ENCODE measurements at regions not wholly inside any gene's neighbourhood (a gene's known extent, or its start where the extent isn't known, plus 50 kb on each side); places are given as distances from the start of the nearest gene placed in this dataset.

- H3K4me3 ChIP-seq (ENCODE audit: insufficient read depth, low read depth, low read length): no peak overlapping the region
- H2AFZ ChIP-seq (ENCODE audit: low read depth, low read length): no peak overlapping the region
- Mint-ChIP-seq H3K27ac (ENCODE audit: unreplicated experiment) (no peak overlapping the region), H3K36me3 (ENCODE audit: low read depth, unreplicated experiment) (no peaks in the 10 kb centered on the region), H3K27me3 (ENCODE audit: low read depth, unreplicated experiment) (no peaks in the 10 kb centered on the region), H3K4me3 (ENCODE audit: unreplicated experiment) (no peak overlapping the region), H3K4me1 (ENCODE audit: low read depth, unreplicated experiment) (no peaks in the 10 kb centered on the region), H3K9me3 (ENCODE audit: unreplicated experiment) (no peaks in the 10 kb centered on the region)
- H3K4me2 ChIP-seq (ENCODE audit: low read length): no peak overlapping the region
- FAIRE-seq (no peak), DNase-seq (ENCODE audit: low read depth) (no peak)
- H3K4me1 ChIP-seq (ENCODE audit: insufficient read depth, low read length): no peaks in the 10 kb centered on the region
- no peaks in the 10 kb centered on the region for H3K27me3 ChIP-seq (ENCODE audit: insufficient read depth, low read length)
- no peak for TF ChIP-seq EZH2 (IDR thresholded peaks at IDR 0.05; ENCODE audit: insufficient read depth, low read length)
- TF ChIP-seq, protein P1, sequence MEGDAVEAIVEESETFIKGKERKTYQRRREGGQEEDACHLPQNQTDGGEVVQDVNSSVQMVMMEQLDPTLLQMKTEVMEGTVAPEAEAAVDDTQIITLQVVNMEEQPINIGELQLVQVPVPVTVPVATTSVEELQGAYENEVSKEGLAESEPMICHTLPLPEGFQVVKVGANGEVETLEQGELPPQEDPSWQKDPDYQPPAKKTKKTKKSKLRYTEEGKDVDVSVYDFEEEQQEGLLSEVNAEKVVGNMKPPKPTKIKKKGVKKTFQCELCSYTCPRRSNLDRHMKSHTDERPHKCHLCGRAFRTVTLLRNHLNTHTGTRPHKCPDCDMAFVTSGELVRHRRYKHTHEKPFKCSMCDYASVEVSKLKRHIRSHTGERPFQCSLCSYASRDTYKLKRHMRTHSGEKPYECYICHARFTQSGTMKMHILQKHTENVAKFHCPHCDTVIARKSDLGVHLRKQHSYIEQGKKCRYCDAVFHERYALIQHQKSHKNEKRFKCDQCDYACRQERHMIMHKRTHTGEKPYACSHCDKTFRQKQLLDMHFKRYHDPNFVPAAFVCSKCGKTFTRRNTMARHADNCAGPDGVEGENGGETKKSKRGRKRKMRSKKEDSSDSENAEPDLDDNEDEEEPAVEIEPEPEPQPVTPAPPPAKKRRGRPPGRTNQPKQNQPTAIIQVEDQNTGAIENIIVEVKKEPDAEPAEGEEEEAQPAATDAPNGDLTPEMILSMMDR (IDR thresholded peaks at IDR 0.05; ENCODE audit: insufficient read depth, low read depth, low read length): no peak
- no peak overlapping the region for H3K9ac ChIP-seq (ENCODE audit: low read length)
- no peaks in the 10 kb centered on the region for H4K20me1 ChIP-seq (ENCODE audit: insufficient read depth, low read length)
- no peaks in the 10 kb centered on the region for H3K79me2 ChIP-seq (ENCODE audit: insufficient read depth, low read length)
- H3K27ac ChIP-seq (ENCODE audit: low read depth, low read length): no peak overlapping the region
- no peaks in the 10 kb centered on the region for H3K36me3 ChIP-seq (ENCODE audit: insufficient read depth, low read length)
- H3K9me3 ChIP-seq (ENCODE audit: insufficient read depth, low read depth, low read length): no peaks in the 10 kb centered on the region
These were observed 635.8 kb upstream of the FOXG1 start for GRCh38 chr14:28130610-28131284.

DNA sequence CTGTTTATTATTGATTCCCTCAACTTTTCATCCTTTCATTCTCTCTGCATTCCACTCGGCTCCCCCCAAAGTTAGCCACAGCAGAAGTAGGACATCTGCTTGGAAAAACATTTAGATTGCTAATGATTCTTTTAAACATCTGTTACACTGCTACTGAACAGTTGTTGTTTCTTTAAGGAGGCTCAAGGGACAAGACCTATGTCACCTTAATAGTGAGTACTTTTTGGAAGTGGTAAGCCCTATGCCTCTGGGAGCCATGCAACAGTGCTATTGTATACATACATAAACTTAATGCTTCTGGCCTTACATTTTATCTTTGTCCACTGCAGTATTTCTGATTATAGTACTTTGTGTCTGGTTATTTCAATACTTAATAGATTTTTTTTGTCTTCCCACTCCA is 628.2 kb upstream of the FOXG1 start:
- H3K27ac ChIP-seq (ENCODE audit: low read depth, low read length): no peak overlapping the region
- no peak for FAIRE-seq
- no peaks in the 10 kb centered on the region for H3K79me2 ChIP-seq (ENCODE audit: insufficient read depth, low read length)
- no peaks in the 10 kb centered on the region for H3K36me3 ChIP-seq (ENCODE audit: insufficient read depth, low read length)
- H3K4me1 ChIP-seq (ENCODE audit: insufficient read depth, low read length): no peaks in the 10 kb centered on the region
- Mint-ChIP-seq H3K4me1 (ENCODE audit: low read depth, unreplicated experiment) (no peaks in the 10 kb centered on the region), H3K36me3 (ENCODE audit: low read depth, unreplicated experiment) (no peaks in the 10 kb centered on the region), H3K4me3 (ENCODE audit: unreplicated experiment) (no peak overlapping the region), H3K27me3 (ENCODE audit: low read depth, unreplicated experiment) (no peaks in the 10 kb centered on the region), H3K9me3 (ENCODE audit: unreplicated experiment) (no peaks in the 10 kb centered on the region), H3K27ac (ENCODE audit: unreplicated experiment) (no peak overlapping the region)
- no peak overlapping the region for H3K9ac ChIP-seq (ENCODE audit: low read length)
- no peaks in the 10 kb centered on the region for H4K20me1 ChIP-seq (ENCODE audit: insufficient read depth, low read length)
- no peaks in the 10 kb centered on the region for H3K9me3 ChIP-seq (ENCODE audit: insufficient read depth, low read depth, low read length)
- no peak for DNase-seq (ENCODE audit: low read depth)
- H3K4me2 ChIP-seq (ENCODE audit: low read length): no peak overlapping the region
- H3K4me3 ChIP-seq (ENCODE audit: insufficient read depth, low read depth, low read length): no peak overlapping the region
- no peaks in the 10 kb centered on the region for H3K27me3 ChIP-seq (ENCODE audit: insufficient read depth, low read length)
- H2AFZ ChIP-seq (ENCODE audit: low read depth, low read length): no peak overlapping the region
- no peak for TF ChIP-seq EZH2 (IDR thresholded peaks at IDR 0.05; ENCODE audit: insufficient read depth, low read length)

DNA sequence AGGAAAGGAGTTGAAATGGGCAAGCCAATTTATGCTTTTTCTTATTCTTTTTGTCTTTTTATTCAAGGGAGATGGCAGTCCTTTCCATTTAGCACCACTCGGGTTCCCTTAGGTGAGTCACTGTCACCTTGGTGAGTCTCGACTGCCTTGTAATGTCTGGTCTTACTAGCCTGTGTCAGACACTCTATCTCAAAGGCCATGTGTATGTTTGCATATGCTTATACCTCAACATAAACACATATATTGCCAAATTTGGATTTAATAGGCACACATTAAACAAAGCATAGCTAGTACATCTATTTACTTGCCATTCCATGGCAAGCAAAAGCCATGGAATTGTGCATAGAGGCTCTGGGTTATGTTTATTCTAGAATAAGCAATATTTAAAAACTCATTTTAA is 624.9 kb upstream of the FOXG1 start:
- Histone ChIP-seq H3K9ac (ENCODE audit: low read length) (no peak overlapping the region), H3K27me3 (ENCODE audit: insufficient read depth, low read length) (no peaks in the 10 kb centered on the region), H4K20me1 (ENCODE audit: insufficient read depth, low read length) (no peaks in the 10 kb centered on the region), H2AFZ (ENCODE audit: low read depth, low read length) (no peak overlapping the region), H3K4me1 (ENCODE audit: insufficient read depth, low read length) (no peaks in the 10 kb centered on the region), H3K27ac (ENCODE audit: low read depth, low read length) (no peak overlapping the region), H3K4me3 (ENCODE audit: insufficient read depth, low read depth, low read length) (no peak overlapping the region), H3K36me3 (ENCODE audit: insufficient read depth, low read length) (no peaks in the 10 kb centered on the region), H3K9me3 (ENCODE audit: insufficient read depth, low read depth, low read length) (no peaks in the 10 kb centered on the region), H3K4me2 (ENCODE audit: low read length) (no peak overlapping the region), H3K79me2 (ENCODE audit: insufficient read depth, low read length) (no peaks in the 10 kb centered on the region)
- DNase-seq (ENCODE audit: low read depth) (no peak), FAIRE-seq (no peak)
- Mint-ChIP-seq H3K36me3 (ENCODE audit: low read depth, unreplicated experiment) (no peaks in the 10 kb centered on the region), H3K27ac (ENCODE audit: unreplicated experiment) (no peak overlapping the region), H3K4me1 (ENCODE audit: low read depth, unreplicated experiment) (no peaks in the 10 kb centered on the region), H3K27me3 (ENCODE audit: low read depth, unreplicated experiment) (no peaks in the 10 kb centered on the region), H3K4me3 (ENCODE audit: unreplicated experiment) (no peak overlapping the region), H3K9me3 (ENCODE audit: unreplicated experiment) (no peaks in the 10 kb centered on the region)
- no peak for TF ChIP-seq EZH2 (IDR thresholded peaks at IDR 0.05; ENCODE audit: insufficient read depth, low read length)
- TF ChIP-seq, protein P1 (IDR thresholded peaks at IDR 0.05; ENCODE audit: insufficient read depth, low read depth, low read length): no peak
